Lower lobe of right lung (tissue), 2 donors: ENCODE measurements at regions not wholly inside any gene's neighbourhood (a gene's known extent, or its start where the extent isn't known, plus 50 kb on each side); places are given as distances from the start of the nearest gene placed in this dataset.

Source experiments
- ATAC-seq, 2 donors: fragments of 200-7000 bp; cut with Tn5 transposase; one replicate each; pipeline ENCODE4 v1.9.1; 2020 to 2022; ENCODE audit warnings: mild to moderate bottlenecking in 2 of 2, moderate library complexity in 2 of 2
- DNase-seq: peaks from one replicate; pipeline ENCODE4 v3.0.0-alpha.2; 2020
- H3K27ac ChIP-seq: fragments of 200-600 bp; one replicate; pipeline ENCODE4 v1.8.0; 2022
- H3K27me3 ChIP-seq: fragments of 200-600 bp; one replicate; pipeline ENCODE4 v1.8.0; 2022; ENCODE audit warnings: low read depth
- H3K36me3 ChIP-seq: fragments of 200-600 bp; one replicate; pipeline ENCODE4 v1.8.0; 2022; ENCODE audit warnings: mild to moderate bottlenecking
- H3K4me1 ChIP-seq: fragments of 200-600 bp; one replicate; pipeline ENCODE4 v1.8.0; 2022
- H3K4me3 ChIP-seq: fragments of 200-600 bp; one replicate; pipeline ENCODE4 v1.8.0; 2022; ENCODE audit warnings: mild to moderate bottlenecking
- H3K9me3 ChIP-seq: fragments of 200-600 bp; one replicate; pipeline ENCODE4 v1.8.0; 2022
- intact Hi-C: fragments of 100-400 bp; cut with DNase I; formaldehyde crosslinking; loops from one replicate; pipeline ENCODE4 v1.11.0; 2022
- TF ChIP-seq, protein P1 (sequence below): fragments of 200-600 bp; IDR thresholded peaks from one replicate; pipeline ENCODE4 v1.8.0; 2022; ENCODE audit warnings: antibody characterized with exemption, mild to moderate bottlenecking
- donor health status: DM: no; HTN: yes; CAD: no; lungs with severe emphysema.

DNA sequence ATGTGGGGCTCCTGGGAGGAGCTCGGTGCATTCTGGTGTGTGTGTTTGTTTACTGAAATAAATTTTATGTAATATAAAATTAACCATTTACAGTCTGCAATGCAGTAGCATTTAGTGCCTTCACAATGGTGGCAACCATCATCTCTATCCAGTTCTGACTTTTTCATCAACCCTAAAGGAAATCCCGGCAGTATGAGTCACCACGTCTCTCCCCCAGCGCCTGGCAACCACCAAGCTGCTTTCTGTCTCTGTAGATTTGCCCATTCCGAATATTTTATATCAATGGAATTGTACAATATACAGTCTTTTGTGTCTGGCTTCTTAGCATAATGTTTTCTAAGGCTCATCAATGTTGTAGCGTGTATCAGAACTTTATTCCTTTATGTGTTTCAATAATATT is 300.5 kb downstream of the MIAT start:
- Histone ChIP-seq H3K36me3 (no peaks in the 10 kb centered on the region), H3K27me3 (peaks cover 12% of the 10 kb centered on the region), H3K9me3 (no peaks in the 10 kb centered on the region), H3K4me1 (no peaks in the 10 kb centered on the region), H3K4me3 (no peak overlapping the region), H3K27ac (no peak overlapping the region)
- no peak for DNase-seq
- TF ChIP-seq, protein P1, sequence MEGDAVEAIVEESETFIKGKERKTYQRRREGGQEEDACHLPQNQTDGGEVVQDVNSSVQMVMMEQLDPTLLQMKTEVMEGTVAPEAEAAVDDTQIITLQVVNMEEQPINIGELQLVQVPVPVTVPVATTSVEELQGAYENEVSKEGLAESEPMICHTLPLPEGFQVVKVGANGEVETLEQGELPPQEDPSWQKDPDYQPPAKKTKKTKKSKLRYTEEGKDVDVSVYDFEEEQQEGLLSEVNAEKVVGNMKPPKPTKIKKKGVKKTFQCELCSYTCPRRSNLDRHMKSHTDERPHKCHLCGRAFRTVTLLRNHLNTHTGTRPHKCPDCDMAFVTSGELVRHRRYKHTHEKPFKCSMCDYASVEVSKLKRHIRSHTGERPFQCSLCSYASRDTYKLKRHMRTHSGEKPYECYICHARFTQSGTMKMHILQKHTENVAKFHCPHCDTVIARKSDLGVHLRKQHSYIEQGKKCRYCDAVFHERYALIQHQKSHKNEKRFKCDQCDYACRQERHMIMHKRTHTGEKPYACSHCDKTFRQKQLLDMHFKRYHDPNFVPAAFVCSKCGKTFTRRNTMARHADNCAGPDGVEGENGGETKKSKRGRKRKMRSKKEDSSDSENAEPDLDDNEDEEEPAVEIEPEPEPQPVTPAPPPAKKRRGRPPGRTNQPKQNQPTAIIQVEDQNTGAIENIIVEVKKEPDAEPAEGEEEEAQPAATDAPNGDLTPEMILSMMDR, result no peak
- ATAC-seq, result no peak
- intact Hi-C loops, result no loop called here

DNA sequence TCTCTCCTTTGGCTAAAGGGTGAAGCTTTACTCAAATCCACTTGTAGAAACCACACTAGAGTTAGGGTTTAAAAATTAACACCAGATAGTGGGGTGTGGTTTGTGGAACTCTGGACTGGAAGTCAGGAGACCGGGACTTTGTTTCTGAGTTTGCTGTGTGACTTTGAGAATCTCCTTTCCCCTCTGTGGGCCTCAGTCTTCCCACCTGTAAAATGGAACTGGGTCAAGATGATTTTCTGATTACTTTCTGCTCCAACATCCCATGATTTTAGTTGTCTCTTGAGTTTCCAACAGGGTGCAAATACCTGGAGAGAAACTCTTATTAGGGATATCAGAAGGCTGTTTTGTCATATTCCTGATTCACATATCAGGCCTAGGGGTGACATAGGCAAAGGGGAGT is 301.0 kb downstream of the MIAT start:
- H3K9me3 ChIP-seq, result no peaks in the 10 kb centered on the region
- intact Hi-C loops, result no loop called here
- H3K4me1 ChIP-seq, result no peaks in the 10 kb centered on the region
- H3K27ac ChIP-seq, result no peak overlapping the region
- no peak for ATAC-seq
- TF ChIP-seq, protein P1, result no peak
- no peak overlapping the region for H3K4me3 ChIP-seq
- DNase-seq, result no peak
- peaks cover 12% of the 10 kb centered on the region for H3K27me3 ChIP-seq
- no peaks in the 10 kb centered on the region for H3K36me3 ChIP-seq

DNA sequence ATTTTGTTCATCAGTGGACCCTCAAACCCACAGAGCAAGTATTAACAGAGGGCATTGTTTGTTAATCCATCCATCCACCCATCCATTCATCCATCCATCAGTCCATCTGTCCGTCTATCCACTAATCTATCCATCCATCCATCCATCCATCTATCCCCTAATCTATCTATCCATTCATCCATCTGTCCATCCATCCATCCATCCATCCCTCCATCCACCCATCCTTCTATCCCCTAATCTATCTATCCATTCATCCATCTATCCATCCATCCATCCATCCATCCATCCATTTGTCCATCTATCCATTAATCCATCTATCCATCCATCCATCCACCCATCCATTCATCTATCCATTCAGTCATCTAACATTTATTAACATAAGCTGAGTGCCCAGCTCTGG is 307.3 kb downstream of the MIAT start:
- Histone ChIP-seq H3K9me3 (no peaks in the 10 kb centered on the region), H3K27ac (no peak overlapping the region), H3K4me1 (no peaks in the 10 kb centered on the region), H3K36me3 (no peaks in the 10 kb centered on the region), H3K27me3 (no peaks in the 10 kb centered on the region), H3K4me3 (no peak overlapping the region)
- no peak for DNase-seq
- ATAC-seq, result no peak
- TF ChIP-seq, protein P1, result no peak
- intact Hi-C loops, result no loop called here

DNA sequence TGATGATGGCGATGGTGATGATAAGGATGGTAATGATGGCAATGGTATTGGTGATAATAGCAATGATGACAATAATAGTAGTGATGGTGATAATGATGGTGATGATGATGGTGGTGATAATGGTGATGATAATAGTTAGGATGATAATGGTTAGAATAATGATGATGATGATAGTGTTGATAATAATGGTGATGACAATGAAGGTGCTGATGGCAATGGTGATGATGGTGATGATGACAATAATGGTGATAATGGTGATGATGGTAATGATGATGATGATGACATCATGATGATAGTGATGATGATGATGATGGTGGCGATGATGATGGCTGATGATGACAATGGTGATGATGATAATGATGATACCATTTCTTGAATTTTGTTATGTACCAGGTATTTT is 309.9 kb downstream of the MIAT start:
- intact Hi-C loops, result no loop called here
- H3K4me3 ChIP-seq, result no peak overlapping the region
- no peaks in the 10 kb centered on the region for H3K9me3 ChIP-seq
- no peaks in the 10 kb centered on the region for H3K4me1 ChIP-seq
- H3K27me3 ChIP-seq, result no peaks in the 10 kb centered on the region
- DNase-seq (no peak), ATAC-seq (no peak)
- TF ChIP-seq, protein P1, result no peak
- no peaks in the 10 kb centered on the region for H3K36me3 ChIP-seq
- no peak overlapping the region for H3K27ac ChIP-seq

DNA sequence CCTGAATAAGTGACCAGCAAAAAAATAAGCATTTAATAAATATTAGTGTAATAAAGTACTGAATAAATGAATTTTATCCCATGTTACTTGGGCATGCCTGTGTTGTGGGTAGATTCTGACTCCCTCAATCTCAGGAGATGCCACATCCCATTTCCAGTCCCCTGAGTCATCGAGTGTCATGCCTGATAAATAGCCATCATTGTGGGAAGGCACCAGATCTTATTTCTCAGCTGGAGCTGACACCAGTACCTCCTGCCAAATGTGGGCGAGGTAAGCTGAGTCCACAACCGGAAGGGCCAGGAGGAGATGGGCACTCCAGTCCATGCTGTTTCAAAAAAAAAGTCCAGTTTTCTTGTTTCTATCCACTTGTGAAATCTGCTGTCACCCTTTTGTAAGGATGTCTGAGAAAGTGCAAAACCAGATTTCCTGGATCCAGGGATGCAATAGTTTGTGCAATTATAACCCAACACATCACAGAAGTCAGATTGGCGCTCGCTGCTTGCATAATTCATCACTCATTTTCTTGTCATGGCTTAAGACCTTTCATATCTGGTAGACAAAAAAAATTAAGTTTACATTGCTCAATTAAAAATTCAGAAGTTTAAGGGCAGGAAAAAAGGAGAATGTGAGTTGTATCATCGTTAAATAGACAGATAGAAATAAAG is 311.6 kb downstream of the MIAT start:
- Histone ChIP-seq H3K27ac (no peak overlapping the region), H3K4me3 (no peak overlapping the region), H3K27me3 (no peaks in the 10 kb centered on the region), H3K4me1 (no peaks in the 10 kb centered on the region), H3K36me3 (no peaks in the 10 kb centered on the region), H3K9me3 (no peaks in the 10 kb centered on the region)
- ATAC-seq (no peak), DNase-seq (no peak)
- TF ChIP-seq, protein P1, result no peak
- intact Hi-C loops, result no loop called here
